IPS-20b (cell line): ENCODE measurements at regions not wholly inside any gene's neighbourhood (a gene's known extent, or its start where the extent isn't known, plus 50 kb on each side); places are given as distances from the start of the nearest gene placed in this dataset.
"Not testable (repeated sequence)": the region's sequence is repeated elsewhere in the genome, so short reads cannot be mapped to it uniquely, and the experiment has no call there.

Experiments used
- H3K27ac ChIP-seq: one replicate; pipeline ENCODE4 v1.5.1; 2013; ENCODE audit warnings: low read length
- H3K27me3 ChIP-seq: 2 replicates; pipeline ENCODE4 v1.6.1; 2013; ENCODE audit warnings: mild to moderate bottlenecking, low read length, inconsistent platforms; ENCODE audit not compliant: insufficient read depth
- H3K36me3 ChIP-seq: 2 replicates; pipeline ENCODE4 v1.6.1; 2013; ENCODE audit warnings: low read depth, mild to moderate bottlenecking, inconsistent platforms, low read length, moderate library complexity; ENCODE audit not compliant: insufficient read depth
- H3K4me1 ChIP-seq: 2 replicates; pipeline ENCODE4 v1.6.1; 2013; ENCODE audit warnings: mild to moderate bottlenecking, control low read depth, inconsistent platforms, low read length, moderate library complexity; ENCODE audit not compliant: insufficient read depth
- H3K4me3 ChIP-seq: 2 replicates; pipeline ENCODE4 v1.5.1; 2013; ENCODE audit warnings: mild to moderate bottlenecking, low read length, inconsistent platforms
- H3K9ac ChIP-seq: 2 replicates; pipeline ENCODE4 v1.6.1; 2013; ENCODE audit warnings: low read depth, mild to moderate bottlenecking, inconsistent platforms, low read length, moderate library complexity
- H3K9me3 ChIP-seq: 2 replicates; pipeline ENCODE4 v1.6.1; 2013; ENCODE audit warnings: mild to moderate bottlenecking, low read depth, low read length, inconsistent platforms; ENCODE audit not compliant: insufficient read depth

DNA sequence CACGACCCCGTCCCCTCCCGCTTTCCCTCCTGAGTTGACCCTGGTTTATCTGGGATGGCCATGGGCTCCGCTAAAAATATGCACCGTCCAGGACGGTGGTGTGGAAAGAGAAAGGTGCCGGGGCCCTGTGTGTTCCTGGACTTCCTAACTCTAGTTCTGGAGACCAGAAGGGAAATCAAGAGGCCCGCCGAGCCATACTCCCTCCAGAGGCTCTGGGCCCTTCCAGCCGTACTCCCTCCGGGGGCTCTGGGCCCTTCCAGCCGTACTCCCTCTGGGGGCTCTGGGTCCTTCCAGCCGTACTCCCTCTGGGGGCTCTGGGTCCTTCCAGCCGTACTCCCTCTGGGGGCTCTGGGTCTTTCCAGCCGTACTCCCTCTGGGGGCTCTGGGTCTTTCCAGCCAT, 168.5 kb downstream of the LAT start:
- not testable (repeated sequence) for H3K4me1 ChIP-seq, H3K9ac ChIP-seq, H3K36me3 ChIP-seq, H3K27me3 ChIP-seq, H3K4me3 ChIP-seq, H3K27ac ChIP-seq, H3K9me3 ChIP-seq

DNA sequence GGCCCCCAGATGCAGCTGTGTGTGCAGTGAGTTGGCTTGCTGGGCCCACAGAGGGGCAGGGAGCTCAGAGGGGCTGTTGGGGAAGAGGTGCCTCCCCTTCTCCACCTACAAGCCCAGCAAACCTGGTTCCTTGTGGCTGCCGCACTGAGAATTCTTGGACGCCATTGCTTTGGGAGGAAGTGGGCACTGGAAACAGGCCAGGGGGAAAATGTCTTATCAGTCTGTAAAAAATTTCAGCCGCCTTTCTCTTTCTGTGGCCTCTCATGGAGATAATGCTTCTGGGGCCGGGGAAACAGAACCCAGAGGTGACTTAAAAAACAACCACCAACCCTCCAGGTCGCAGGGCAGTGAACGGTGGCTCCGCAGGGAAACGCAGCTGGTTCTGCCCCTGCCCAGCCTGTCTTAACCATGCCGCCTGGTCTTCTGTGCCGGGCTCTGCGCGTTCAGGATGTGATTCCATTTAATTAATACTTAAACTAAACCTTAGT, 167.7 kb downstream of the LAT start:
- not testable (repeated sequence) for H3K9ac ChIP-seq, H3K9me3 ChIP-seq, H3K27me3 ChIP-seq, H3K27ac ChIP-seq, H3K36me3 ChIP-seq, H3K4me3 ChIP-seq, H3K4me1 ChIP-seq

DNA sequence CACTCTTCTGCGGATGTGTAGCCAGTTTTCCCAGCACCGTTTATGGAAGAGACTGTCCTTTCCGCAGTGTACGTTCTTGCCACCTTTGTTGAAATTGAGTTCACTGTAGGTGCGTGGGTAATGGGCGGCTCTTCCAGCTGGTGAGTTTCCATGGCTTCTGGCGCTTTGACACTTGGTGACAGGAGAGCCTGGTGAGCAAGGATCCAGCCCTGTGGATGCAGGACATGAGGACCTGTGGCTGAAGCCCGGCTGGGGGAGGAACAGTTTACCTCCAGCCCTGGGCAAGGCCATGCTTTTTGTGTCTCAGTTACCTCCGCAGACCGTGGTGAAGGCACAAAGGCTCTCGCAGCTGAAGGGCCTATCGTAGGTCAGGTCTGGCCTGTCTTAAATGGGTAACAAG, 166.5 kb downstream of the LAT start:
- H3K9ac ChIP-seq = no peak overlapping the region
- H3K27me3 ChIP-seq = no peaks in the 10 kb centered on the region
- no peaks in the 10 kb centered on the region for H3K36me3 ChIP-seq
- H3K9me3 ChIP-seq = no peaks in the 10 kb centered on the region
- H3K27ac ChIP-seq = no peak overlapping the region
- no peak overlapping the region for H3K4me3 ChIP-seq
- H3K4me1 ChIP-seq = peaks cover 1% of the 10 kb centered on the region; the same call in 1 of the 2 replicates

DNA sequence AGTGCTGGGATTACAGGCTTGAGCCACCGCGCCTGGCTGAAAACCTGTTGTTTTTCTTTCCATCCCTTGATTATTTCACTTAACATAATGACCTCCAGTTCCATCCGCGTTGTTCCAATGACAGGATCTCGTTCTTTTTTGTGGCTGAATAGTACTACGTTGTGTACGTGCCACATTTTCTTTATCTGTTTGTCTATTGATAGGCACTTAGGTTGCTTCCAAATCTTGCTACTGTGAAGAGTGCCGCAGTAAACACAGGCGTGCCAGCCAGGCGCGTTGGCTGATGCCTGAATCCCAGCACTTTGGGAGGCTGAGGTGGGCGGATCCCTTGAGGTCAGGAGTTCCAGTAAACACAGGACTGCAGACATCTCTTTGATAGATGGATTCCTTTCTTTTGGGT, 165.1 kb downstream of the LAT start:
- H3K27ac ChIP-seq, H3K4me1 ChIP-seq, H3K36me3 ChIP-seq, H3K27me3 ChIP-seq, H3K9me3 ChIP-seq, H3K4me3 ChIP-seq, H3K9ac ChIP-seq: not testable (repeated sequence)

DNA sequence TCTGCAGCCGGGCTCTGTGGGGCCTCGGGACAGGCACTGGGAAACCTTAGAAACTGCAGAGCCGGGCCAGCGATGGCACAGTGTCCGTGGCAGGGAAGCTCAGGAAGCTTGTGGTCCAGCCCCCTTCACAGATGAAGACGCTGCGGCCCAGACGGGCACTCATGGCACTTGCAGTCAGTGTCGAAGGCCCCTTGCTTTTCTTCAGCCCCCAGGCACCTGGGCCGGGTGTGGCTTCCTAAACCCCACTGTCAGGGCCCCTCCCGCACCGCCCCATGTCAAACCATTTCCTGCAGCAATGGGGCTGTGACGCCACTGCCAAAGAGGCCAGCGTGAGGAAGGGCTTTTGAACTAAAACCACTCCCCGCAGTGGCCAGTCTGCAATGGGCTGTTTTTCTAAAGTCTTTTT, 164.0 kb downstream of the LAT start:
- Histone ChIP-seq H3K27me3 (no peaks in the 10 kb centered on the region), H3K4me1 (no peaks in the 10 kb centered on the region), H3K9ac (no peak overlapping the region), H3K4me3 (no peak overlapping the region), H3K27ac (no peak overlapping the region), H3K36me3 (no peaks in the 10 kb centered on the region), H3K9me3 (no peaks in the 10 kb centered on the region)

DNA sequence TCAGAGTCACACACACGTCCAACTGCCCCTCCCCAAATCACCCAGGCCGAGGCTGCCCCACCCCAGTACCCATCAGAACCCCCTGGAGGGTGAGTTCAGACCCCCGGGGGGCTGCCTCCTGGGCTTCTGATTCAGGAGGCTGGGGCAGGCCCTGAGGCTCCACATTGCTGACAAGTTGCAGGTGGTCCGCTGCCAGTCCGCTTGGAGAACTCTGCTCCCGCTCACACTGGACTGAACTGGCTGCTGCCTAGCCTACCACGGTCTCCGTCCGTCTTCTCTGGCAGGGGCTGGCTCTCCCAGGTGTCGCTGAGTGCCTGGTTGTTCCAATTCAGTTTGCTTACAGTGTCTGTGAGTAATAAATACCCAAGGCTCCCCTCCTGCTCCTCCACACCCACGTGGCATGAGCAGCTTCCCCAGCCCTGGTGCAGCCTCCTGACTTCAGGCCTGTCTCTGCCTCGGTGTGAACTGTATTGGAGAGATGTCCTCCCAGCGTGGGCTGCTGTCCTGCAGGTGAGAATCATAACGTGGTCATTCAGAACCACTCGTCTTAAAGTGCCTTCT, 163.4 kb downstream of the LAT start:
- Histone ChIP-seq H3K27me3 (no peaks in the 10 kb centered on the region), H3K27ac (no peak overlapping the region), H3K9me3 (no peaks in the 10 kb centered on the region), H3K4me3 (no peak overlapping the region), H3K4me1 (no peaks in the 10 kb centered on the region), H3K36me3 (no peaks in the 10 kb centered on the region), H3K9ac (no peak overlapping the region)

DNA sequence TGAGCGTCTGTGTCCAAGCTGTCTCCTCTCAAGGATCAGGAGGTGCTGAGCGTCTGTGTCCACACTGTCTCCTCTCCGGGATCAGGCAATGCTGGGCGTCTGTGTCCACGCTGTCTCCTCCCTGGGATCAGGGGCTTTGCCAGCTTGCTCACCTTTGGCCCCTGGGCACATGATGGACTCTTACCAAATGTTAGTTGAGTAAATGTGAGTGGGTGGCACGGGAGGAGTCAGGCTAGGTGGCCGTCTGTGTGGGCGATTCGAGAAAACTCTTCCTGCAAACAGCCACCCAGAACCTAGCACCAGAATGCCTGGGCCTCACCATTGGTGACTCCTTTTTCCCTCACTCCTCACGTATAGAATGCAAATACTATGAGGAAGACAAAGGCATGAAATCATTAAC, 162.9 kb downstream of the LAT start:
- H3K27ac ChIP-seq, H3K4me1 ChIP-seq, H3K9me3 ChIP-seq, H3K4me3 ChIP-seq, H3K36me3 ChIP-seq, H3K27me3 ChIP-seq, H3K9ac ChIP-seq: not testable (repeated sequence)

DNA sequence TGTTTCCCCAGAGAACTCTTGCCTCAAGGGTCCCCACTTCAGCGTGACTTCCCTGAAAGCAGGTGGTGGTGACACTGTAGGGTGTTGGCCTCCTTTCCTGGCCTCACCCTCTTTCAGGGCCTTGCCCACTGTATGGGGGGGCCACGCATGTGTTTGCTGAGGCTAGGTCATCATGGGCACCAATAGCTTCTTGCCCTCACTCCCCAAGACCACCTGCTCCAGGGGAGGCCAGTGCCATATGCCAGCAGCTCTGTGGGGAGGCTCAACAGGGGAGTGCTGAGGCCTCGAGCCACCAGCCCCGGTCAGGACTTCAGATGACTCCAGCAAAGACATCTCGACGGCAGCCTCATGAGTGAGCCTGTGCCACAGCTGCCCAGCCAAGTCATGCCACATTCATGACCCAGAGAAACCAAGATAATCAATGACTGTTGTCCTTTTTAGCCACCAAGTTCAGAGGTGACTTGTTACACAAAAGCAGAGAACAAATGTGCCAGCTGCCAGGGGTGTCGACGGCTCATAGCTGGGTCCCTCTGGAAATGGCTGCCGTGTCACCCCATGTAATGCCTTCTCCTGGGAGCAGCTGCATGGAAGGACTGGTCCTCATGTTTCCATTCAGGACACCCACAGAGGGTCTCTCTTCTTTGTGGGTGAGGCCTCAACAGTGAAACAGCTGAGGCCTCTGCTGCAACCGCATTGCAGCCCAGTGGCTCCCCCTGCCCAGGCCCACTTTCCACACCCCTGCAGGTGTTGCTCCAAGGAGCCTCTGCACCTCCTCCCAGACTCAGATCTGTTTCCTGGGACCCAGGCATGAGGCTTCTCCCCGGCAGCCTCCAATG, 162.2 kb downstream of the LAT start:
- H3K4me3 ChIP-seq, H3K4me1 ChIP-seq, H3K9ac ChIP-seq, H3K27ac ChIP-seq, H3K27me3 ChIP-seq, H3K9me3 ChIP-seq, H3K36me3 ChIP-seq: not testable (repeated sequence)

DNA sequence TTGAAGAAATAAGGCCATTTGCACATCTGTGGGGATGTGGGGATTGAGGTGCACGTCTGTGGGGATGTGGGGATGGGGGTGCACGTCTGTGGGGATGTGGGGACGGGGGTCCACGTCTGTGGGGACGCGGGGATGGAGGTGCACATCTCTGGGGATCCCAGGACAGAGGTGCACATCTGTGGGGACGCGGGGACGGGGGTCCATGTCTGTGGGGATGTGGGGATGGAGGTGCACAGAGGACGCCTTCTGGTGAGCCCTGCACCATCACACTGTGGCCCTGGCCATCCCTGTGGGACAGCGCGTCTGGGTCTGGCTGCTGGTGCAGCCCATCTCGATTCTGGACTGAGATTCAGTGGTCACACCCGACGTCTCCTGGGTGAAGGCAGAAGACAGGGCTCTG, 161.4 kb downstream of the LAT start:
- Histone ChIP-seq H3K4me1 (no peaks in the 10 kb centered on the region), H3K4me3 (no peak overlapping the region), H3K9ac (no peak overlapping the region), H3K36me3 (no peaks in the 10 kb centered on the region), H3K27ac (no peak overlapping the region), H3K27me3 (no peaks in the 10 kb centered on the region), H3K9me3 (no peaks in the 10 kb centered on the region)

DNA sequence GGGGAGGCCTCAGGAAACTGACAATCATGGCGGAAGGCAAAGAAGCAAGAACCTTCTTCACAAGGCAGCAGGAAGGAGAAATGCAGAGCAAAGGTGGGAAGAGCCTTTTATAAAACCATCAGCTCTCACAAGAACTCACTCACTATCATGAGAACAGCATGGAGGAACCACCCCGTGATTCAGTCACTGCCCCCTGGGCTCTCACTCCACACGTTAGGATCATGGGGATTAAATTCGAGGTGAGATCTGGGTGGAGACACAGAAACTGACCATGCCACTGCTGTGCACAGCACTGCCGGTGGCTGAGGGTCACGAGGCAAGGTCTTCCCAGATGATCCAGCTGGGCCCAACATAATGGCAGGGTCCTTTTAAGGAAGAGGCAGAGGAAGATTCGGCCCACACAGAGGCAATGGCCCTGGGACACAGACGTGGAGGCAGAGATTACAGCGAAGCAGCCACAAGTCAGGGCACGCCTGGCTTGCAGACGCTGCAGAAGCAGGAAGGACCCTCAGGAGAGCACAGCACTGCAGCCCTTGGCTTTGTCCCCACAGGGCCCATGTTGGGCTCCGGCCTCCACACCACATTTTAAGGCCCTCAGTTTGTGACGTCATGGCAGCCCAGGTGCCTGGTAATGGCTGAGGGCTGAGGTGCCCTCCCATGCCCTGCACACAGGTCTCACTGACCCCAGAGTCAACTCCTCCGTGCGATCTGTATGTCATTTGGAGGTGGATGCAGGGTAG, 160.8 kb downstream of the LAT start:
- H3K4me3 ChIP-seq = not testable (repeated sequence)

DNA sequence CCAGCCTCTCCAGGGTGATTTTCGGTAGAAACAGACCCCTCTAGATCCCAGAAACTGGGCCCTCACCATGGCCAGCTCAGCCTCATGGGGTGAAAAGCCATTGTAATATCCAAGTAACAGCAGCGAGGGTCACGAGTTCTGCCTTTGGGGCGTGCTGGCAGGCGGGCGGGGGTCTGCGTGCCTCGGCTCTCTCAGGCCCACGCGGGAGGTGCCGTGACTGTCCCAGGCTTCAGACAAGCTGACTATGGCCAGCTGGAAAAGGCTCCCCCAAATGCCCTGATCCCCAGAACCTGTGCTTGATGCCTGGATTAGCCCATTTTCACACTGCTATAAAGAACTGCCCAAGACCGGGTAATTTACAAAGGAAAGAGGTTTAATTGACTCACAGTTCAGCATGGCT, 160.2 kb downstream of the LAT start:
- not testable (repeated sequence) for H3K9me3 ChIP-seq, H3K9ac ChIP-seq, H3K27me3 ChIP-seq, H3K4me1 ChIP-seq, H3K36me3 ChIP-seq, H3K4me3 ChIP-seq, H3K27ac ChIP-seq

More for the DNA sequence above, 160.8 kb downstream of the LAT start:
- not testable (repeated sequence) for H3K36me3 ChIP-seq, H3K27me3 ChIP-seq, H3K9ac ChIP-seq, H3K27ac ChIP-seq, H3K9me3 ChIP-seq, H3K4me1 ChIP-seq

DNA sequence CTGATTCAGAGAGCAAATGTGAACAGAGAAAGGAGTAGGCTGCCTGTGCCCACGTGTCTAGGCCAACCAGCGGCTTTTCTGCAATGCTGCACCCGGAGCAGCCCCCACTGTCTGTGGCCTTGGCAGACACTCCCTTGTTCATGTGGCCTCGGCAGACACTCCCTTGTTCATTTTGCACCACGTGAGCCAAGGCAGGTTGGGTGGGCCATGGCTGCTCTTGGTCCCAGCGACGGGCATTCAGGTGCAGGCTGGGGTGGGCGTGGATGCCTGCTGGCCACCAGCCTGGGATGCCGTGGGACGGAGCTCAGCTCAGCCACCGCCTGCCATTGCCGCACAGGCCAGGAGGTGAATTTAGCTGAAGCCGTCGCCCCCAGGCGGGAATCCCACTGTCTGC, 159.8 kb downstream of the LAT start:
- not testable (repeated sequence) for H3K9me3 ChIP-seq, H3K4me3 ChIP-seq, H3K27ac ChIP-seq, H3K9ac ChIP-seq, H3K27me3 ChIP-seq, H3K4me1 ChIP-seq, H3K36me3 ChIP-seq
